Endothelial cell of umbilical vein (primary cell): ENCODE measurements at regions not wholly inside any gene's neighbourhood (a gene's known extent, or its start where the extent isn't known, plus 50 kb on each side); places are given as distances from the start of the nearest gene placed in this dataset.

ENCODE experiments used
- CTCF ChIP-seq, 2 donors: IDR thresholded peaks; 1 replicate in 1 of 2; 2 replicates in 1 of 2; pipeline ENCODE4 v1.5.1; 2011; ENCODE audit warnings: low read length in 2 of 2, mild to moderate bottlenecking in 2 of 2, moderate library complexity in 2 of 2, control low read depth in 1 of 2, inconsistent platforms in 1 of 2, low read depth in 1 of 2; ENCODE audit not compliant: insufficient read depth in 1 of 2; ENCODE audit errors: extremely low read depth in 1 of 2
- EZH2 ChIP-seq: IDR thresholded peaks from 2 replicates; pipeline ENCODE4 v1.6.1; 2012; ENCODE audit warnings: borderline replicate concordance, low read depth, mild to moderate bottlenecking, moderate library complexity, low read length, inconsistent platforms; ENCODE audit not compliant: severe bottlenecking
- GATA2 ChIP-seq: IDR thresholded peaks from 2 replicates; pipeline ENCODE4 v1.7.0; 2011; ENCODE audit warnings: low read depth, mild to moderate bottlenecking, moderate library complexity, mixed read lengths, low read length; ENCODE audit not compliant: insufficient read length, insufficient read depth
- POLR2A ChIP-seq: IDR thresholded peaks from 2 replicates; pipeline ENCODE4 v1.6.1; 2012; ENCODE audit warnings: low read depth, mild to moderate bottlenecking, control low read depth, low read length

GRCh38 chr7:34322841-34323240, 335.2 kb upstream of the NPSR1 start:
- TF ChIP-seq EZH2: no peak
- TF ChIP-seq GATA2: no peak
- TF ChIP-seq POLR2A: no peak
- TF ChIP-seq CTCF (IDR thresholded peaks at IDR 0.05; ENCODE audit: extremely low read depth in 1 of 2, insufficient read depth in 1 of 2, low read depth in 1 of 2, low read length in 2 of 2): no peak
